T47D (cell line): ENCODE measurements at regions not wholly inside any gene's neighbourhood (a gene's known extent, or its start where the extent isn't known, plus 50 kb on each side); places are given as distances from the start of the nearest gene placed in this dataset.
"Not testable (repeated sequence)": the region's sequence is repeated elsewhere in the genome, so short reads cannot be mapped to it uniquely, and the experiment has no call there.

Experiments used
- DNase-seq, 2 experiments: peaks; one replicate each; pipeline versions ENCODE4 v3.0.0 to v3.0.0-alpha.2; 2011 to 2012; ENCODE audit warnings: low read depth in 1 of 2, low spot score in 1 of 2
- JUND ChIP-seq: IDR thresholded peaks from 2 replicates; pipeline ENCODE4 v1.6.1; 2012; ENCODE audit warnings: low read depth
- in situ Hi-C: cut with HindIII; loops from 2 replicates; pipeline ENCODE4 v1.10.0; 2016; ENCODE audit warnings: low sequenced_read_pairs, low pct_unique_long_range_greater_than_20kb

- DNase-seq = no peak
- in situ Hi-C loops = no loop called here
- no peak for TF ChIP-seq JUND
These were observed 102.9 kb upstream of the BMP2 start for GRCh38 chr20:6664574-6664973.

GRCh38 chr20:6663751-6664388, 103.6 kb upstream of the BMP2 start:
- in situ Hi-C loops = no loop called here
- no peak for DNase-seq
- no peak for TF ChIP-seq JUND

- in situ Hi-C loops = no loop called here
- no peak for DNase-seq
- TF ChIP-seq JUND = no peak
These were observed 104.4 kb upstream of the BMP2 start for GRCh38 chr20:6663104-6663503.

GRCh38 chr20:6662309-6662708, 105.2 kb upstream of the BMP2 start:
- in situ Hi-C loops = no loop called here
- DNase-seq = no peak
- no peak for TF ChIP-seq JUND

- DNase-seq = no peak
- in situ Hi-C loops = no loop called here
- no peak for TF ChIP-seq JUND
These were observed 107.0 kb upstream of the BMP2 start for GRCh38 chr20:6660441-6660840.

GRCh38 chr20:6658909-6659308, 108.6 kb upstream of the BMP2 start:
- in situ Hi-C loops, DNase-seq: not testable (repeated sequence)

- no peak for TF ChIP-seq JUND
- in situ Hi-C loops = no loop called here
- no peak for DNase-seq
These were observed 109.6 kb upstream of the BMP2 start for GRCh38 chr20:6657904-6658303.

- no peak for DNase-seq
- in situ Hi-C loops = no loop called here
- TF ChIP-seq JUND = no peak
These were observed 110.4 kb upstream of the BMP2 start for GRCh38 chr20:6657111-6657510.

GRCh38 chr20:6654513-6655252, 112.8 kb upstream of the BMP2 start:
- TF ChIP-seq JUND = no peak
- no peak for DNase-seq
- in situ Hi-C loops = no loop called here

GRCh38 chr20:6651561-6651960, 115.9 kb upstream of the BMP2 start:
- in situ Hi-C loops = no loop called here
- DNase-seq = no peak
- TF ChIP-seq JUND = no peak

- DNase-seq = no peak
- TF ChIP-seq JUND = no peak
- in situ Hi-C loops = no loop called here
These were observed 116.5 kb upstream of the BMP2 start for GRCh38 chr20:6651016-6651415.

- DNase-seq = no peak
- TF ChIP-seq JUND = no peak
- in situ Hi-C loops = no loop called here
These were observed 121.4 kb upstream of the BMP2 start for GRCh38 chr20:6646021-6646636.
